Loucy (cell line): ENCODE measurements at regions not wholly inside any gene's neighbourhood (a gene's known extent, or its start where the extent isn't known, plus 50 kb on each side); places are given as distances from the start of the nearest gene placed in this dataset.
"Not testable (repeated sequence)": the region's sequence is repeated elsewhere in the genome, so short reads cannot be mapped to it uniquely, and the experiment has no call there.

Experiments used
- H2AFZ ChIP-seq: fragments of 200-600 bp; sonication (generic); 2 replicates; pipeline ENCODE4 v1.6.0; 2016; ENCODE audit warnings: antibody characterized with exemption, mild to moderate bottlenecking, low read length, moderate library complexity
- H3F3A ChIP-seq: fragments of 200-600 bp; 2 replicates; pipeline ENCODE4 v1.6.0; 2016; ENCODE audit warnings: antibody characterized with exemption, low read depth, mild to moderate bottlenecking
- H3K27me3 ChIP-seq: fragments of 200-600 bp; sonication (generic); 2 replicates; pipeline ENCODE4 v1.6.1; 2014; ENCODE audit warnings: low read length, mild to moderate bottlenecking; ENCODE audit not compliant: insufficient read depth, poor library complexity, severe bottlenecking
- H3K36me3 ChIP-seq: fragments of 200-600 bp; sonication (generic); 2 replicates; pipeline ENCODE4 v1.6.1; 2016; ENCODE audit warnings: low read length; ENCODE audit not compliant: insufficient read depth
- H3K4me1 ChIP-seq: fragments of 200-600 bp; sonication (generic); 2 replicates; pipeline ENCODE4 v1.5.1; 2014; ENCODE audit warnings: low read length, mild to moderate bottlenecking; ENCODE audit not compliant: insufficient read depth, poor library complexity, severe bottlenecking
- H3K4me2 ChIP-seq: fragments of 200-600 bp; sonication (generic); 2 replicates; pipeline ENCODE4 v1.6.0; 2014; ENCODE audit warnings: antibody characterized with exemption, low read length, low read depth, mild to moderate bottlenecking; ENCODE audit not compliant: poor library complexity, severe bottlenecking
- H3K4me3 ChIP-seq: fragments of 200-600 bp; sonication (generic); 2 replicates; pipeline ENCODE4 v1.5.1; 2014; ENCODE audit warnings: low read length, mild to moderate bottlenecking, mixed read lengths; ENCODE audit not compliant: poor library complexity, severe bottlenecking
- H3K79me2 ChIP-seq: fragments of 200-600 bp; sonication (generic); 2 replicates; pipeline ENCODE4 v1.6.1; 2014; ENCODE audit warnings: low read length; ENCODE audit not compliant: insufficient read depth
- H3K9ac ChIP-seq: fragments of 200-600 bp; sonication (generic); 2 replicates; pipeline ENCODE4 v1.6.0; 2014; ENCODE audit warnings: mild to moderate bottlenecking, low read depth, low read length, moderate library complexity; ENCODE audit not compliant: poor library complexity, severe bottlenecking
- H3K9me2 ChIP-seq: fragments of 200-600 bp; sonication (generic); replicated peaks from 2 replicates; pipeline ENCODE4 v1.6.1; 2016; ENCODE audit warnings: low read depth, low read length, mixed read lengths
- H3K9me3 ChIP-seq: fragments of 200-600 bp; sonication (generic); 2 replicates; pipeline ENCODE4 v1.6.1; 2014; ENCODE audit warnings: mild to moderate bottlenecking, antibody characterized with exemption, low read length, low read depth; ENCODE audit not compliant: insufficient read depth
- H4K20me1 ChIP-seq: fragments of 200-600 bp; sonication (generic); 2 replicates; pipeline ENCODE4 v1.6.0; 2014; ENCODE audit warnings: antibody characterized with exemption, low read length, mild to moderate bottlenecking; ENCODE audit not compliant: insufficient read depth, poor library complexity, severe bottlenecking
- EZH2phosphoT487 ChIP-seq: fragments of 200-600 bp; IDR thresholded peaks from 2 replicates; pipeline ENCODE4 v1.6.1; 2018; ENCODE audit warnings: antibody characterized with exemption, mild to moderate bottlenecking, moderate library complexity, borderline replicate concordance
- TF ChIP-seq, protein P1 (sequence below): fragments of 200-600 bp; sonication (generic); conservative IDR thresholded peaks from 2 replicates; pipeline ENCODE4 v1.5.1; 2014; ENCODE audit warnings: mild to moderate bottlenecking, antibody characterized with exemption, low read length

DNA sequence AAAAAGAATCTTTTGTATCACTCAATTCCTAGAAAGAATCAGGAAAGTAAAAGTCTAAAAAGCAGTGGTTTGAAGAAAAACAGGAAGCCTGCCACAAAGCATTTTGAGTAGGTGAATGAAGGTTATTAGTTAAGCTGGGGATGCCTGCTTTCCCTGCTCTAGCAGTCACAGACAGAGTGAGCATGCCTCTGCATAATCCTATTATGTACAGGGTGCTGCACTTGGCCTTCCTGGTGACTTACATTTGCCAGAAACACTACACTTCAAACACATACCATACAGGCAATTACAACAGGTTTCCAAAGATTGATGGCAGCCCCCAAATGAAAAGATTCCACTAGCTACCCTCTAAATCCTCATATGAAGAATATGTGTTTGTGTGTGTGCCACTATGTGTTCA is 130.8 kb downstream of the TPBG start:
- H3K4me1 ChIP-seq, result no peaks in the 10 kb centered on the region
- H2AFZ ChIP-seq, result no peak overlapping the region
- no peaks in the 10 kb centered on the region for H3K36me3 ChIP-seq
- no peaks in the 10 kb centered on the region for H3K9me2 ChIP-seq
- H3K4me2 ChIP-seq, result no peak overlapping the region
- H3K9ac ChIP-seq, result no peak overlapping the region
- TF ChIP-seq, protein P1, sequence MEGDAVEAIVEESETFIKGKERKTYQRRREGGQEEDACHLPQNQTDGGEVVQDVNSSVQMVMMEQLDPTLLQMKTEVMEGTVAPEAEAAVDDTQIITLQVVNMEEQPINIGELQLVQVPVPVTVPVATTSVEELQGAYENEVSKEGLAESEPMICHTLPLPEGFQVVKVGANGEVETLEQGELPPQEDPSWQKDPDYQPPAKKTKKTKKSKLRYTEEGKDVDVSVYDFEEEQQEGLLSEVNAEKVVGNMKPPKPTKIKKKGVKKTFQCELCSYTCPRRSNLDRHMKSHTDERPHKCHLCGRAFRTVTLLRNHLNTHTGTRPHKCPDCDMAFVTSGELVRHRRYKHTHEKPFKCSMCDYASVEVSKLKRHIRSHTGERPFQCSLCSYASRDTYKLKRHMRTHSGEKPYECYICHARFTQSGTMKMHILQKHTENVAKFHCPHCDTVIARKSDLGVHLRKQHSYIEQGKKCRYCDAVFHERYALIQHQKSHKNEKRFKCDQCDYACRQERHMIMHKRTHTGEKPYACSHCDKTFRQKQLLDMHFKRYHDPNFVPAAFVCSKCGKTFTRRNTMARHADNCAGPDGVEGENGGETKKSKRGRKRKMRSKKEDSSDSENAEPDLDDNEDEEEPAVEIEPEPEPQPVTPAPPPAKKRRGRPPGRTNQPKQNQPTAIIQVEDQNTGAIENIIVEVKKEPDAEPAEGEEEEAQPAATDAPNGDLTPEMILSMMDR, result no peak
- TF ChIP-seq EZH2phosphoT487, result no peak
- H3K4me3 ChIP-seq, result no peak overlapping the region
- H3F3A ChIP-seq, result no peaks in the 10 kb centered on the region
- H3K9me3 ChIP-seq, result no peaks in the 10 kb centered on the region
- no peaks in the 10 kb centered on the region for H3K27me3 ChIP-seq
- no peaks in the 10 kb centered on the region for H4K20me1 ChIP-seq
- H3K79me2 ChIP-seq, result no peaks in the 10 kb centered on the region

DNA sequence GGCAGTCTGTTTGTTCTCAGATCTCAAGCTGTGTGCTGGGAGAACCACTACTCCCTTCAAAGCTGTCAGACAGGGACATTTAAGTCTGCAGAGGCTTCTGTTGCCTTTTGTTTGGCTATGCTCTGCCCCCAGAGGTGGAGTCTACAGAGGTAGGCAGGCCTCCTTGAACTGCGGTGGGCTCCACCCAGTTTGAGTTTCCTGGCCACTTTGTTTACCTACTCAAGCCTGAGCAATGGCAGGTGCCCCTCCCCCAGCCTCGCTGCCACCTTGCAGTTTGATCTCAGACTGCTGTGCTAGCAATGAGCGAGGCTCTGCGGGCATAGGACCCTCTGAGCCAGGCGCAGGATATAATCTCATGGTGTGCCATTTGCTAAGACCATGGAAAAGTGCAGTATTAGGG is 138.3 kb downstream of the TPBG start:
- H2AFZ ChIP-seq, H3K9ac ChIP-seq, H4K20me1 ChIP-seq: not testable (repeated sequence)

DNA sequence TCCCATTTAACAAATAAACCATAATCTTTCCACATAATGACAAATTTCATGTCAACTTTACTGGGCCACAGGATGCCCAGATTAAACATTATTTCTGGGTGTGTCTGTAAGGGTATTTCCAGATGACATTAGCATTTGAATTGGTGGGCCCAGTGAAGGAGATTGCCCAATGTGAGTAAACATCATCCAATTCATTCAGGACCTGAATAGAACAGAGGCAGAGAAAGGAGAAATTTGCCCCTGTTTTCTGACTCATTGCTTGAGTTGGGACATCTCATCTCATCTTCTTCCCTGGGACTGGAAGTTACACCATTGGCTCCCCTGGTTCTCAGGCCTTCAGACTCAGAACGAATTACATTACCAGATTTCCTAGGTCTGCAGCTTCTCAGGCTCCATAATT is 142.9 kb downstream of the TPBG start:
- Histone ChIP-seq H2AFZ (no peak overlapping the region), H4K20me1 (no peaks in the 10 kb centered on the region), H3K4me1 (no peaks in the 10 kb centered on the region), H3K79me2 (no peaks in the 10 kb centered on the region), H3K4me2 (no peak overlapping the region), H3K9ac (no peak overlapping the region), H3F3A (no peaks in the 10 kb centered on the region), H3K36me3 (no peaks in the 10 kb centered on the region), H3K9me3 (no peaks in the 10 kb centered on the region), H3K9me2 (no peaks in the 10 kb centered on the region), H3K4me3 (no peak overlapping the region), H3K27me3 (no peaks in the 10 kb centered on the region)
- TF ChIP-seq EZH2phosphoT487, result no peak
- TF ChIP-seq, protein P1, result no peak

More for the DNA sequence above, 138.3 kb downstream of the TPBG start:
- not testable (repeated sequence) for H3K27me3 ChIP-seq, H3K4me2 ChIP-seq, H3K9me2 ChIP-seq, H3K9me3 ChIP-seq, H3K4me1 ChIP-seq, H3K4me3 ChIP-seq, H3K36me3 ChIP-seq, H3K79me2 ChIP-seq, H3F3A ChIP-seq

DNA sequence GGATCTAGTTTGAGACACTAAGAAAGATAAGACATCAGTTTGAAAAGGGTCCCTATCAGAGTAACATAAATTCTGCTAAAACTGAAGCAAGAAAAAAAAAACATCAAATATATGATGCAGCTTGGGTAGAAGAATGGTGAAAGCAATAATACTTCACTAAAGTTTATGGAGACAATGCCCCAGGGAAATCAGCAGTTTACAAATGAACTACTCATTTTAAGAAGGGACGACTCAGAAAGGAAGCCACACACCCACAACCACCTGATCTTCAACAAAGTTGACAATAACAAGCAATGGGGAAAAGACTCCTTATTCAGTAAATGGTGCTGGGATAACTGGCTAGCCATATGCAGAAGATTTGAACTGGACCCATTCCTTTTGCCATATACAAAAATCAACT is 143.5 kb downstream of the TPBG start:
- Histone ChIP-seq H3K4me3 (no peak overlapping the region), H3K79me2 (no peaks in the 10 kb centered on the region), H3K36me3 (no peaks in the 10 kb centered on the region), H3K9me3 (no peaks in the 10 kb centered on the region), H2AFZ (no peak overlapping the region), H3K4me2 (no peak overlapping the region), H3K9me2 (no peaks in the 10 kb centered on the region), H3K4me1 (no peaks in the 10 kb centered on the region), H4K20me1 (no peaks in the 10 kb centered on the region), H3F3A (no peaks in the 10 kb centered on the region), H3K9ac (no peak overlapping the region), H3K27me3 (no peaks in the 10 kb centered on the region)
- TF ChIP-seq, protein P1, result no peak
- TF ChIP-seq EZH2phosphoT487, result no peak
